ENCODE measurements at regions not wholly inside any gene's neighbourhood (a gene's known extent, or its start where the extent isn't known, plus 50 kb on each side); places are given as distances from the start of the nearest gene placed in this dataset.

DNA sequence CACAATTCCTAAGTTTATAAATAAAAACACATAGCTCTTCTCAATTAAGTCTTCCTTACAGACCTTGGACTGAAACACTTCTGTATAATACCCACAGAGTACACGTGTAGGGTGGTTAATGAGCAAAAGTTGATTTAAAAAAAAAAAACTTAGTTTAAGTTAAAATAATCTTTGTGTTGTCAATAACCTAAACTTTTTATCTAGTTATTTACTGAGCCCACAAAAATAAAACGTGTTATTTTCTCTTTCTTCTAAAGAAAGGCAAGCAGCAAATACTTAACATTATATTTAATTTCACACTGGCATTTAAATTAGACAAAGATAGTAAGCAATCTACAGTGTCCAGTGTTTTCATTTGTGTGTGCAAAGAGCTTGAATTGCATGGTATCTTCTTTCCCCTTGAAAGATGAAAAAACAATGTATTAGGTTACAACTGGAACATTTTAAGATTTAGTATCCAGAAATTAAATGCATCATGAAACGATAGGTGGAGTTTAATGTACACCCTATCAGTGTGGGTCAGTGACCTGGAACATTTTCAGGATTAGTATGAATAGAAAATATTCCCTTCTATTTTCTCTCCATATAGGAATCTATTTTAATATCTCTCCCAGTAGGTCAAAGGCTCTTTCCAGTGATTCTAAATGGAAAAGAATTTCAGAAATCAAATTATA lies 1014.8 kb downstream of the NR2F1-AS1 start:
- Histone ChIP-seq H3K27ac (no peak overlapping the region), H3K36me3 (no peaks in the 10 kb centered on the region), H3K4me1 (no peaks in the 10 kb centered on the region), H3K9me3 (no peaks in the 10 kb centered on the region), H3K27me3 (no peaks in the 10 kb centered on the region), H3K4me3 (no peak overlapping the region)
- no peak for ATAC-seq
- TF ChIP-seq, protein P1, sequence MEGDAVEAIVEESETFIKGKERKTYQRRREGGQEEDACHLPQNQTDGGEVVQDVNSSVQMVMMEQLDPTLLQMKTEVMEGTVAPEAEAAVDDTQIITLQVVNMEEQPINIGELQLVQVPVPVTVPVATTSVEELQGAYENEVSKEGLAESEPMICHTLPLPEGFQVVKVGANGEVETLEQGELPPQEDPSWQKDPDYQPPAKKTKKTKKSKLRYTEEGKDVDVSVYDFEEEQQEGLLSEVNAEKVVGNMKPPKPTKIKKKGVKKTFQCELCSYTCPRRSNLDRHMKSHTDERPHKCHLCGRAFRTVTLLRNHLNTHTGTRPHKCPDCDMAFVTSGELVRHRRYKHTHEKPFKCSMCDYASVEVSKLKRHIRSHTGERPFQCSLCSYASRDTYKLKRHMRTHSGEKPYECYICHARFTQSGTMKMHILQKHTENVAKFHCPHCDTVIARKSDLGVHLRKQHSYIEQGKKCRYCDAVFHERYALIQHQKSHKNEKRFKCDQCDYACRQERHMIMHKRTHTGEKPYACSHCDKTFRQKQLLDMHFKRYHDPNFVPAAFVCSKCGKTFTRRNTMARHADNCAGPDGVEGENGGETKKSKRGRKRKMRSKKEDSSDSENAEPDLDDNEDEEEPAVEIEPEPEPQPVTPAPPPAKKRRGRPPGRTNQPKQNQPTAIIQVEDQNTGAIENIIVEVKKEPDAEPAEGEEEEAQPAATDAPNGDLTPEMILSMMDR (IDR thresholded peaks at IDR 0.05): no peak
- no peak for DNase-seq
- FAIRE-seq: no peak
- WGBS, 2 donors: 37 to 45% methylated on average over 3 of the region's 3 CpGs
- intact Hi-C loops (cut with DNase I): no loop called here

DNA sequence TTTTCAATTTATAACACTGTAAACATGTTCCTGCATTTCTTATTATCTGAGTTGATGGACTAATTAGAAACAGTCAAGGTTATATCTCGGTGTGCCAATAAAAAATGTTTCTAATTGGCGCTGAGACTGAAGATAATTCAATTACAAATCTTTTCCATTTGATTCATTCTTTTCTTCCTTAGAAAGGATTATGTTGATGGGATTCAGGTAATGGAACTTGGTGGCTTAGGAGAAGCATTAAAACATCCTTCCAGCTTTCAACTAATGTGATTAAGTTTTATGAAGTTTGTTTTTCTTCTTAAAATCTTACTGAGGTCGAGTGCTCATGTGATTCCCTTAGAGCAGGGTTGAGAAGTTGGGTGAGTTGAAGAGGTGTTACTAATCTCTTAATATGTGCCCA lies 1015.3 kb downstream of the NR2F1-AS1 start:
- H3K9me3 ChIP-seq: no peaks in the 10 kb centered on the region
- intact Hi-C loops (cut with DNase I): no loop called here
- no peak overlapping the region for H3K4me3 ChIP-seq
- no peaks in the 10 kb centered on the region for H3K4me1 ChIP-seq
- FAIRE-seq: no peak
- no peak for DNase-seq
- H3K36me3 ChIP-seq: no peaks in the 10 kb centered on the region
- WGBS, 2 donors: 40 to 48% methylated on average over 3 of the region's 3 CpGs
- TF ChIP-seq, protein P1 (IDR thresholded peaks at IDR 0.05): no peak
- no peak overlapping the region for H3K27ac ChIP-seq
- H3K27me3 ChIP-seq: no peaks in the 10 kb centered on the region
- no peak for ATAC-seq

DNA sequence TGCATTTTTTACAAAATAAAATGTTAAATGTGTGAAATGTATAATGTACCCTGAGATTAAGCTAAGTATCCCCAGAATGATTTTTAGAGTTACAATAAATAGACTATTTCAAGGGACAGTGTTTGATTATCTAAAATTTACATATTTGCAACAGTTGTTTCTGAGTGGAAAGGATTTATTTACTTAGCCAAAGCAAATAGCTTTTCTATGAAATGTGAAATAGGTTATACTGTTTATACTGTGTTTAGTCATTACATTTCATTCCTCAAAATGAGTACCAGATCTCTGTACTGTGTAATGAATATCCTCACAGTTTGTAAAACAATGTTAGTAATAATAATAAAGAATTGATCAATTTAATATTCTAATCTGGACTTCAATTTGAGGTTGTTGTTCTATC lies 1019.0 kb downstream of the NR2F1-AS1 start:
- intact Hi-C loops (cut with DNase I): no loop called here
- no peak overlapping the region for H3K27ac ChIP-seq
- no peaks in the 10 kb centered on the region for H3K9me3 ChIP-seq
- H3K36me3 ChIP-seq: no peaks in the 10 kb centered on the region
- no peak overlapping the region for H3K4me3 ChIP-seq
- ATAC-seq: no peak
- no peaks in the 10 kb centered on the region for H3K4me1 ChIP-seq
- no peak for DNase-seq
- no peaks in the 10 kb centered on the region for H3K27me3 ChIP-seq
- TF ChIP-seq, protein P1 (IDR thresholded peaks at IDR 0.05): no peak
- FAIRE-seq: no peak

DNA sequence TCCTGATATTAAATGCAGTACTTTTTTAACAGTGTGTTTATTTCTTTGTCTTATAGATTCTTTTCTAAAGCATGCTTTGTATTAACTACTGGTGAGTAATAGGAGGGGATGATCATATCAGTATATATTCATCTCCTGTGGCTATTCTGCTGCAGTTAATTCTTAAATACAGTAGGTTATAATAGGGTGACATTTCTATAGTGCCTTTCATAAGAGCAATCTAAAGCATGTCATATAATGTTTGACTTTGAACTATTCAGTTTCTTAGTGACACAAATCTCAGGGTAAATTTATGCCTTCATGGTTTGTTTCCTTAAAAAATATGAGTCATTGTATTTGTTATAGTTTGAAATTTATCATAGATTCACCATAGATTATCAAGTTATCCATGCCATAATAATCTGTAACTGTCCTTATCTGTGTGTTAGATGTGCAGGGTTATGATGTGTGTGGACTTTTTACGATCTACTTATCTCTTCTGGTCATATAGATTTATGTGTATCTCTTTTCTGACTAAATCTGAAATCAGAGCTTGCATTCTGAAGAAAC lies 1019.5 kb downstream of the NR2F1-AS1 start:
- no peak overlapping the region for H3K4me3 ChIP-seq
- H3K9me3 ChIP-seq: no peaks in the 10 kb centered on the region
- TF ChIP-seq, protein P1 (IDR thresholded peaks at IDR 0.05): no peak
- H3K4me1 ChIP-seq: no peaks in the 10 kb centered on the region
- H3K36me3 ChIP-seq: no peaks in the 10 kb centered on the region
- intact Hi-C loops (cut with DNase I): no loop called here
- H3K27ac ChIP-seq: no peak overlapping the region
- FAIRE-seq: no peak
- DNase-seq: no peak
- 41 to 61% methylated on average over 1 of the region's 1 CpG for WGBS, 2 donors
- no peaks in the 10 kb centered on the region for H3K27me3 ChIP-seq
- no peak for ATAC-seq

DNA sequence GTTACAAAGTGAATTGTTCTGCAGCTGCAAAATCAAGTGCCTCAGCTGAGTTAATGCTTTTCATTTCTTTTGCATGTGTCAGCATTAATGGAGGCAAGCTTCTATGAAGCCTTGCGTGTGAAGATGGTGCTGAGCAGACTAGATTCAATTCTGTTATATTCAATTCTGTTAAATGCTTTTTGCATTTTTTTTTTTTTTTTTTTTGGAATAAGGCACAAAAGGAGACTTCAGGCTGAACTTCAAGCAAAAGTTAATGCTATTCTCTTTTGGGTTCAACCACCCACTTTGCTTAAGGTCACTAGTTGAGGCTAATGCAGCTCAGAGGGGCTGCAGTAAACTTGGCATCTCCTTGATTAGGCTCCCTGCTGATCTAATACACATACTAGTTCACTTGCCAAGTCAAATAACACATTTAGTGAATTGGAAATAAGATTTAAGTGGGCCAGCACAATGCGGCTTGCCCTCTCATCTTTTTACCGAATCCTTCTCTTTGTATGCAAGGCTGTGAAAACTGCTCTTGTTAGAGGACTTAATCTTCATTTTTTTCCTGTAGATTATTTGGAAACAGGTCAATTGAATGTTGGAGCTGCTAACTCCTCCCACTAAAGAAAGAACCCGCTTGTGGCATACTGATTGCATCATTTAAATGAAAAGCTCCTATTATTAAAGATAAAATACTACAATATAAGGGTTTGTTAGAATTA lies 1020.2 kb downstream of the NR2F1-AS1 start:
- intact Hi-C loops (cut with DNase I): no loop called here
- FAIRE-seq (no peak), DNase-seq (no peak), ATAC-seq (no peak)
- Histone ChIP-seq H3K36me3 (no peaks in the 10 kb centered on the region), H3K27ac (no peak overlapping the region), H3K4me1 (no peaks in the 10 kb centered on the region), H3K9me3 (no peaks in the 10 kb centered on the region), H3K27me3 (no peaks in the 10 kb centered on the region), H3K4me3 (no peak overlapping the region)
- WGBS, 2 donors: 67 to 77% methylated on average over 4 of the region's 4 CpGs
- TF ChIP-seq, protein P1 (IDR thresholded peaks at IDR 0.05): no peak
